ENCODE measurements at regions not wholly inside any gene's neighbourhood (a gene's known extent, or its start where the extent isn't known, plus 50 kb on each side); places are given as distances from the start of the nearest gene placed in this dataset.

DNA sequence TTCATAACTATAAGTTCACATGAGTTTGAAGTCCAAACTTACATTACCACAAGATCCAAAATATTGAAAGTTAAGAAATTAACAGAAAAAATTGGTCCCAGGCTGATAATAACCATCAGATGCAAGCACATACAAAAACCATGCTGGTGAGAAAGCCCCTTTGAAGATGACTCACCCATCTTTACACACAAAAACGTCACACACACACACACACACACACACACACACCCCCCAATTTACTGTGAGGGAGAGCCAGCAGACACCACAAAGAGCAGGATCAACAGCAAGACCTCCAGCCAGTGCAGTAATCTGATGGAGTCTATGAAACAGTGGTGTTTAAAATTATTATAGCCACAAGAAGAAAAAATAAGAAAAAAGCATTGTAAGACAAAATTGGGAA lies 50.1 kb upstream of the DRGX start:
- Mint-ChIP-seq H3K4me1 (ENCODE audit: low read depth, unreplicated experiment) (no peaks in the 10 kb centered on the region), H3K27ac (ENCODE audit: unreplicated experiment) (no peak overlapping the region), H3K4me3 (ENCODE audit: low read depth, unreplicated experiment) (no peak overlapping the region), H3K36me3 (ENCODE audit: insufficient read depth, unreplicated experiment) (no peaks in the 10 kb centered on the region), H3K27me3 (ENCODE audit: unreplicated experiment) (no peaks in the 10 kb centered on the region), H3K9me3 (ENCODE audit: low read depth, unreplicated experiment) (no peaks in the 10 kb centered on the region)
- intact Hi-C loops (cut with micrococcal nuclease; ENCODE audit: unreplicated experiment) = no loop called here
- no TSS peak for BruUV-seq (replicated peaks)
- TF ChIP-seq CTCF (IDR thresholded peaks at IDR 0.05; ENCODE audit: unreplicated experiment) = no peak
- CTCF ChIA-PET = interaction anchor here (1.2 kb wide), 1 partner anchor 38 kb away, joined by 3 read pairs; no protein-coding TSS in a partner anchor
- no peak for DNase-seq

Measured in Calu3 (cell line).